Stimulated activated naive B cell treated with anti-CD40 and anti-IgM and Interleukin-4, amounts not matched to agents 10 μg/mL and 1 μg/mL and 100 μg/mL, for 72 hours (primary cell): ENCODE measurements at regions not wholly inside any gene's neighbourhood (a gene's known extent, or its start where the extent isn't known, plus 50 kb on each side); places are given as distances from the start of the nearest gene placed in this dataset.

Experiments used
- ATAC-seq, 2 donors: fragments of 150-1000 bp; cut with Tn5 transposase; replicated peaks; 2 replicates each; pipeline ENCODE4 v1.10.0; 2021; ENCODE audit warnings: moderate library complexity in 1 of 2
- DNase-seq: peaks from one replicate; pipeline ENCODE4 v3.0.0; 2021
- H3K27ac Mint-ChIP-seq: one replicate; pipeline ENCODE4 v1.8.0; 2022; ENCODE audit warnings: mild to moderate bottlenecking, mixed read lengths
- H3K27me3 Mint-ChIP-seq, 2 donors: one replicate each; pipeline ENCODE4 v1.8.0; 2022; ENCODE audit warnings: mixed read lengths in 2 of 2
- H3K36me3 Mint-ChIP-seq, 2 donors: one replicate each; pipeline ENCODE4 v1.8.0; 2022; ENCODE audit warnings: mixed read lengths in 2 of 2, mild to moderate bottlenecking in 1 of 2
- H3K4me1 Mint-ChIP-seq, 2 donors: one replicate each; pipeline ENCODE4 v1.8.0; 2022; ENCODE audit warnings: mixed read lengths in 2 of 2, mild to moderate bottlenecking in 1 of 2
- H3K4me3 Mint-ChIP-seq, 2 donors: one replicate each; pipeline ENCODE4 v1.8.0; 2022; ENCODE audit warnings: mild to moderate bottlenecking in 2 of 2, mixed read lengths in 2 of 2, moderate library complexity in 1 of 2
- H3K9me3 Mint-ChIP-seq, 2 donors: one replicate each; pipeline ENCODE4 v1.8.0; 2022; ENCODE audit warnings: mixed read lengths in 2 of 2, mild to moderate bottlenecking in 1 of 2

DNA sequence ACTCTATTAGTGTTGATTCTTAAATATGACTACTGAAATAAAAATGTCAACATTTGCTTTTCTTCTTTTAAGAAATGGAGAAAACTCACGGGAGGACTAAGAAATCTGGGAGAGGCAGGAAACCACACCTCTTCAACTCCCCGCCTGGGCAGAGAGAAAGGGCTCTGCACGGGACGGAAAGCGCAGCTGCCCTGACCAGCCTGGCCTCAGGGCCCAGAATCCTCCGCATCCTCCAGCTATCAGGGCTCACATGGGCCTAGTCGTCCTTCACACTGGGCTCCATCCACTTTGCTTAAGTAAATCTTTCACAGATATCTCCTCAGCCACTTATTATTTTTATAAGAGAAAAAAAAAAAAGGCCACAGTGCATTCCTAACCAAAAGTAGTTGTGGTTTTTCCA, 215.1 kb downstream of the TBXT start:
- H3K4me1 Mint-ChIP-seq, result no peaks in the 10 kb centered on the region
- H3K9me3 Mint-ChIP-seq, result no peaks in the 10 kb centered on the region
- no peak overlapping the region for H3K27ac Mint-ChIP-seq
- DNase-seq, result no peak
- peaks cover 3 to 11% of the 10 kb centered on the region in 2 donors for H3K27me3 Mint-ChIP-seq
- H3K36me3 Mint-ChIP-seq, result no peaks in the 10 kb centered on the region
- no peak for ATAC-seq
- no peak overlapping the region for H3K4me3 Mint-ChIP-seq

DNA sequence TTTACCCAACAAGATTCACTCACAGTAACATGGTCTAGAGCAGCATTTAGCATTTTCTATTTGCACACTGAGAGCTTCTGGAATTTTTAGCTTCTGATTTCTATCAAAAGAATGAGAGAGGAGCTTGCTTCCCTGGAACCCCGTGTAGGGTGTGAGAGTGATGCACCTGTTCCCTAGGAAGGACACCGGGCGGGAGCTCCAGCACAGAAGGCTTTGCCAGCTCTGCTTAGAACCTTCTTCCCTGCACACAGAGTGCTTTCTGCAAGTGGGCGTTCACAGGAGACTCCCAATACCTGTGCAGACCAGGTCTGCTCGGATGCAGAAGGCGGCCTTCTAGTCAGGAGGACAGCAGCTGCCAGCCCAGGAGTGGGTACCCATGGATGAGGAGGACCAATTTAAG, 217.3 kb downstream of the TBXT start:
- no peaks in the 10 kb centered on the region for H3K4me1 Mint-ChIP-seq
- H3K27ac Mint-ChIP-seq, result no peak overlapping the region
- no peak for ATAC-seq
- no peak for DNase-seq
- peaks cover 3 to 14% of the 10 kb centered on the region in 2 donors for H3K27me3 Mint-ChIP-seq
- no peaks in the 10 kb centered on the region for H3K9me3 Mint-ChIP-seq
- H3K4me3 Mint-ChIP-seq, result no peak overlapping the region
- H3K36me3 Mint-ChIP-seq, result no peaks in the 10 kb centered on the region

DNA sequence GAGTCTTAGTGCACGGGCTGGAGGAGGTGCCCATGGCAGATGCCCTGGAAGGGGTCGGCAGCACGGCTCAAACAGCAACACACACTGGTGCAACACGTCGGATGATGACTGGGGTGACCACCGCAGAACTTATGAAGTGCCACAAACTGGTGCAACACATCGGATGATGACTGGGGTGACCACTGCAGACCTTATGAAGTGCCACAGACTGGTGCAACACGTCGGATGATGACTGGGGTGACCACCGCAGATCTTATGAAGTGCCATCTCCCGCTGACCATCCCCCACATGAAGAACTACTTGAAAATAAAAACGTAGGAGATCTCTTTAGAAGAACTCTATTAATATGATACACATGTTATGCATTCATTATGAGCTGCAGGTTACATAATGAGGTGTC, 218.3 kb downstream of the TBXT start:
- no peak overlapping the region for H3K27ac Mint-ChIP-seq
- peaks cover under 1% of the 10 kb centered on the region in 2 donors for H3K9me3 Mint-ChIP-seq
- H3K4me3 Mint-ChIP-seq, result no peak overlapping the region
- peaks cover 3 to 14% of the 10 kb centered on the region in 2 donors for H3K27me3 Mint-ChIP-seq
- no peaks in the 10 kb centered on the region for H3K4me1 Mint-ChIP-seq
- no peaks in the 10 kb centered on the region for H3K36me3 Mint-ChIP-seq
- no peak for DNase-seq
- no peak for ATAC-seq

GRCh38 chr6:165944002-165944466, 223.6 kb downstream of the TBXT start:
- Mint-ChIP-seq H3K27me3 (peaks cover 3 to 9% of the 10 kb centered on the region in 2 donors), H3K4me3 (no peak overlapping the region), H3K36me3 (peaks cover 0 to 4% of the 10 kb centered on the region in 2 donors), H3K4me1 (peaks cover 0 to 7% of the 10 kb centered on the region in 2 donors), H3K27ac (no peak overlapping the region), H3K9me3 (peaks cover 19 to 24% of the 10 kb centered on the region in 2 donors)
- DNase-seq (no peak), ATAC-seq (peak; percentile 76 to 84)

DNA sequence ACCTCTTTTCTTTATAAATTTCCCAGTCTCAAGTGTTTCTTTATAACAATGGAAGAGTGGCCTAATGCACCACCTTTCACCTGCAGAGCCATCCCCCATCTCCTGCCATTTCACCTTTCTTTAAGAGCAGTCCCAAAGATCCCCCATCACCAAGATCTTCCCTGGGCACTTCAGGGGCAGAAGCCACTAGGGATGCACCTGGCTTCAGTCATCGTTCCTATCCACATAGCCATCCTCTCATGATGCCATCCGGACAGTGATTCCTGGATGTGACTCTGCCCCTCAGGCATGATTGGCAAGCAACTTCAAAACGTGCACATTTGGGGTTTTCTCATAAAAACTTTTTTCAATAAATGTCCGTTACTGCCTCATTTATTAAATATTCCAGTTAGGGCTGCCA, 225.9 kb downstream of the TBXT start:
- peaks cover 19 to 24% of the 10 kb centered on the region in 2 donors for H3K9me3 Mint-ChIP-seq
- no peak overlapping the region for H3K27ac Mint-ChIP-seq
- DNase-seq (no peak), ATAC-seq (no peak)
- peaks cover 0 to 10% of the 10 kb centered on the region in 2 donors for H3K27me3 Mint-ChIP-seq
- H3K4me1 Mint-ChIP-seq, result peaks cover 0 to 7% of the 10 kb centered on the region in 2 donors
- H3K36me3 Mint-ChIP-seq, result peaks cover 0 to 4% of the 10 kb centered on the region in 2 donors
- H3K4me3 Mint-ChIP-seq, result no peak overlapping the region

DNA sequence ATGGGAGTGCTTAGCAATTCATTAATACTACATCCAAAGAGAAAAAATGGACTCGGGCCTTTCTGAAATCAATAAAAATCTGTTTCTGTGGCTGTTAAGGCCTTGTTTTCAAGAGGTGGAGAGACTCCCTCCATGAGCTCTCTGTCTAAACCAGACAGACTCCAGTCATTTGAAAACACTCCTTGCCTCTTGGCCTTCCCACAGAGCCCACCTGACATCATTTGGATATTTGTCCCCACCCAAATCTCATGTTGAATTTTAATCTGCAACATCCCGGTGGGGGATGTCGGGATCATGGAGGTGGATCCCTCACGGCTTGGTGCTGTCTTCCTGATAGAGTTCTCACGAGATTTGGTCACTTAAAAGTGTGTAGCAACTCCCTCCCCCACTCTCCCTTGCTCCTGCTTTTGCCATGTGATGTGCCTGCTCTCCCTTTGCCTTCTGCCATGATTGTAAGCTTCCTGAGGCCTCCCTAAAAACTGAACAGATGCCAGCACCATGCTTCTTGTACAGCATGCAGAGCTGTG, 226.3 kb downstream of the TBXT start:
- no peak for ATAC-seq
- peaks cover 20 to 24% of the 10 kb centered on the region in 2 donors for H3K9me3 Mint-ChIP-seq
- peaks cover 2 to 12% of the 10 kb centered on the region in 2 donors for H3K27me3 Mint-ChIP-seq
- no peak overlapping the region for H3K27ac Mint-ChIP-seq
- no peak for DNase-seq
- peaks cover 0 to 7% of the 10 kb centered on the region in 2 donors for H3K4me1 Mint-ChIP-seq
- peaks cover 0 to 4% of the 10 kb centered on the region in 2 donors for H3K36me3 Mint-ChIP-seq
- no peak overlapping the region for H3K4me3 Mint-ChIP-seq

GRCh38 chr6:165940366-165940765, 227.3 kb downstream of the TBXT start:
- no peak overlapping the region for H3K4me3 Mint-ChIP-seq
- ATAC-seq (no peak), DNase-seq (no peak)
- peaks cover 25 to 29% of the 10 kb centered on the region in 2 donors for H3K9me3 Mint-ChIP-seq
- H3K36me3 Mint-ChIP-seq, result peaks cover 0 to 4% of the 10 kb centered on the region in 2 donors
- peaks cover 7 to 18% of the 10 kb centered on the region in 2 donors for H3K27me3 Mint-ChIP-seq
- H3K27ac Mint-ChIP-seq, result no peak overlapping the region
- peaks cover 0 to 7% of the 10 kb centered on the region in 2 donors for H3K4me1 Mint-ChIP-seq

DNA sequence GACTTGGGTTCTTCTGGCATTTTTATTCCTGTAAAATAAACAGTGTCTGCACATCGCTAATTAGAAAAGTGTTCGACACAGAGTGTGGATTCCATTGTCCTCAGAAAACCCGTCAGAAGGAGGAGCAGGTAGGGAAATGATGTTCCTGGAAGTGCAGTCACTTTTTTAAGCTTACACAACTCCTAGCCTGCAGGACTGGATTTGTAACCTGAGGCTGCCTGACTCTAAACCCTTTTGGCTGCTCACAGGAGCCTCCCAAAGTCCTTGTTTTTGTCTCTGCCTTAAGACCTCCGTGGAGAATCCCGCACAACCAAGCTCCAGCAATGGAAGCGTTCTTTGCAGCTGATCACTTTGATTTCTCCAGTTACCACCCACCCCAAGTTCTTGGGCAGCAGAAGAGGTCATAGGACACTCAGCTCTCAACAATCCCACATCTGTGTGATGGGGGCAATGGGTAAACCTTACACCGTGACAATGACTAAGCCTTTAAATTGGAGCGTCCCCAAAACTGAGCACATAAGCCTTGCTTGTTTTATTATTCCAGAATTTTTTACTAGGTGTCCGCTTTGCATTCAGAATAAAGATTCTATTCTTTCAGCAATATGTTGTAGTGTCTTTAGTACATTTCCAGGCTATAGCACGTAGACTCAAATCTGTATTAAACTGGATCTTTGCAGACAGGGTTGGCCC, 227.9 kb downstream of the TBXT start:
- peaks cover 0 to 4% of the 10 kb centered on the region in 2 donors for H3K36me3 Mint-ChIP-seq
- H3K27ac Mint-ChIP-seq, result no peak overlapping the region
- peaks cover 25 to 33% of the 10 kb centered on the region in 2 donors for H3K9me3 Mint-ChIP-seq
- no peak overlapping the region for H3K4me3 Mint-ChIP-seq
- ATAC-seq (no peak), DNase-seq (no peak)
- peaks cover 0 to 7% of the 10 kb centered on the region in 2 donors for H3K4me1 Mint-ChIP-seq
- H3K27me3 Mint-ChIP-seq, result peaks cover 7 to 18% of the 10 kb centered on the region in 2 donors

DNA sequence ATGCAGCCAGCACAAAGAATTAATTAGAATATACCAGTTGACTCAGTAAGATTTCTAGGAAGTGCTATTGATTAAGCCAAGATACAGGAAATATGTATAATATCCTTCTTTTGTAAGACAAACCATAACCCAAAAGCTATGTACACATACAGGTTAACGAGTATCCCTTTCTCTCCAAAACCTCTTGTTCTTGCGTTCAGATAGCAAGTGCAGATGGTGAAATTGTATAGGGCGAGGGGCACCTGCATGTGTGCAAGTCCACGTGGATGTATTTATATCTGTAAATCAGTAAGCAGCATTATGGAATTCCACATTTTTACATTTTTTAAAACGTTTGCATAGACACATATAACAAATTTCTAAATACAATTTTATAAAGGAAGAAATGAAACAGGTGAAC, 228.6 kb downstream of the TBXT start:
- Mint-ChIP-seq H3K4me3 (no peak overlapping the region), H3K9me3 (peaks cover 23 to 29% of the 10 kb centered on the region in 2 donors), H3K27ac (no peak overlapping the region), H3K27me3 (peaks cover 10 to 18% of the 10 kb centered on the region in 2 donors), H3K4me1 (peaks cover 0 to 7% of the 10 kb centered on the region in 2 donors), H3K36me3 (peaks cover 0 to 4% of the 10 kb centered on the region in 2 donors)
- ATAC-seq, result no peak
- no peak for DNase-seq

- peaks cover 15 to 21% of the 10 kb centered on the region in 2 donors for H3K9me3 Mint-ChIP-seq
- H3K4me1 Mint-ChIP-seq, result peaks cover 0 to 2% of the 10 kb centered on the region in 2 donors
- no peak for DNase-seq
- ATAC-seq, result no peak
- H3K4me3 Mint-ChIP-seq, result no peak overlapping the region
- peaks cover 10 to 18% of the 10 kb centered on the region in 2 donors for H3K27me3 Mint-ChIP-seq
- H3K36me3 Mint-ChIP-seq, result peaks cover 0 to 4% of the 10 kb centered on the region in 2 donors
- no peak overlapping the region for H3K27ac Mint-ChIP-seq
These were observed 229.9 kb downstream of the TBXT start for GRCh38 chr6:165937564-165938358.

DNA sequence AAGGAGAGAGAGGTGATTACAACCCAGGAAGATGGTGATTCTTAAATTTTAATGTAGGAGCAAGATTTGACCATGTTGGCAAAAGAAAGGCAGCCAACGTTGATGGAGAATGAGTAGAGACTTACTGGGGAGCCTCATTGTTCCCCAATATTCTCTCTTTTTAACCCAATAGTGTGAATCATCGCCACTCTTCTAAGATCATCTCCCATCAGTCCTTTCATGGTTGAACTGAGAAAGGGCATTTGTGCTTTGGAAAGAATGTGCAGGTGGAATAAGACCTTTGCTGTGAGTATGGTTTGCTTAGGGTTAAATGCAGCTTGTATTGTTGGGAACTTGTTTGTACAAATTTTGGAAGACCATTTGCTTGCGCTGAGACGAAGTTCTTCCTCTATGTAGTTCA, 231.0 kb downstream of the TBXT start:
- DNase-seq (no peak), ATAC-seq (no peak)
- Mint-ChIP-seq H3K27me3 (peaks cover 10 to 15% of the 10 kb centered on the region in 2 donors), H3K4me1 (no peaks in the 10 kb centered on the region), H3K36me3 (peaks cover 0 to 2% of the 10 kb centered on the region in 2 donors), H3K27ac (no peak overlapping the region), H3K9me3 (peaks cover 10 to 14% of the 10 kb centered on the region in 2 donors), H3K4me3 (no peak overlapping the region)

DNA sequence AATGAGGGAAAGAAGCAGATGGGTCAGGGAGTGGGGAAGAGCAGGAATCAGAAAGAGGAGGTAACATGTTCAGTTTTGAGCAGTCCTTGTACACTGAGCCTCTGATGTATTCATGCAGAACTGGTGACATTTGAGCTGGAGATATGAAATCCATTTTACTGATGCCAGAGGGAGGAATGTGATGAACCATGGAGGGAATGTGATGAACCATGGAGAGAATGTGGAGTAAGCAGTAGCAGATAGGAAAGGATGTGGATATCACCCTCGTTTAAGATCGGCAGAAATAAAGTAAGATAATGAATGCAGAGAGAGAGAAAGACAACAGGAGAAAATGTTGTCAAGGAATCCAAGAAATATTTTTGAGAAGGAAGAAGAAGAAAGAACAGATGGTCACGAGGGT, 231.6 kb downstream of the TBXT start:
- Mint-ChIP-seq H3K4me1 (no peaks in the 10 kb centered on the region), H3K4me3 (no peak overlapping the region), H3K36me3 (no peaks in the 10 kb centered on the region), H3K9me3 (peaks cover 7 to 9% of the 10 kb centered on the region in 2 donors), H3K27me3 (peaks cover 10 to 13% of the 10 kb centered on the region in 2 donors), H3K27ac (no peak overlapping the region)
- DNase-seq, result no peak
- ATAC-seq, result no peak

GRCh38 chr6:165931675-165932074, 236.0 kb downstream of the TBXT start:
- Mint-ChIP-seq H3K27ac (no peak overlapping the region), H3K4me1 (no peaks in the 10 kb centered on the region), H3K27me3 (peaks cover 8 to 10% of the 10 kb centered on the region in 2 donors), H3K9me3 (peaks cover 8 to 9% of the 10 kb centered on the region in 2 donors), H3K4me3 (no peak overlapping the region), H3K36me3 (no peaks in the 10 kb centered on the region)
- no peak for DNase-seq
- no peak for ATAC-seq

GRCh38 chr6:165930668-165931214, 236.9 kb downstream of the TBXT start:
- no peak for DNase-seq
- Mint-ChIP-seq H3K4me3 (no peak overlapping the region), H3K4me1 (no peaks in the 10 kb centered on the region), H3K36me3 (no peaks in the 10 kb centered on the region), H3K27me3 (peaks cover under 1 to 4% of the 10 kb centered on the region in 2 donors), H3K27ac (no peak overlapping the region), H3K9me3 (peaks cover 1 to 4% of the 10 kb centered on the region in 2 donors)
- ATAC-seq, result no peak
